HG03558 (cell line): ENCODE measurements at regions not wholly inside any gene's neighbourhood (a gene's known extent, or its start where the extent isn't known, plus 50 kb on each side); places are given as distances from the start of the nearest gene placed in this dataset.
"Not testable (repeated sequence)": the region's sequence is repeated elsewhere in the genome, so short reads cannot be mapped to it uniquely, and the experiment has no call there.

ENCODE experiments used
- ATAC-seq: cut with Tn5 transposase; IDR thresholded peaks from one replicate; pipeline ENCODE4 v1.9.1; 2021; ENCODE audit warnings: moderate number of reproducible peaks; ENCODE audit not compliant: unreplicated experiment; ENCODE audit errors: extremely low read depth

DNA sequence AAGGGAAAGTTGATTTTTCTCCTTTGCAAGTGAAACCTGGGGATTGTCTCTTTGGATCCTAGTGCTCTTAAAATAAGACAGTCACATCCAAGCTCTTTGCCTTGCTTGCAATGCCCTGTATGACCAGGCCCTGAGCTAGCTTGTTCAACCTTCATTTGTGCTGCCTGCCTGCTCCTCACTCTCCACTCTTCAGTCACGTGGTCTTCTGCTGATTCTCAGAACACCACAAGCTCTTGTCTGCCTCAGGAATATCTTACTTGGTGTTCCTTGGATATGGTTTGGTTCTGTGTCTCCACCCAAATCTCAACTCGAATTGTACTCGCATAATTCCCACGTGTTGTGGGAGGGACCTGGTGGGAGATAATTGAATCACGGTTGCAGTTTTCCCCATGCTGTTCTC is 318.7 kb downstream of the RMST start:
- no peak for ATAC-seq

DNA sequence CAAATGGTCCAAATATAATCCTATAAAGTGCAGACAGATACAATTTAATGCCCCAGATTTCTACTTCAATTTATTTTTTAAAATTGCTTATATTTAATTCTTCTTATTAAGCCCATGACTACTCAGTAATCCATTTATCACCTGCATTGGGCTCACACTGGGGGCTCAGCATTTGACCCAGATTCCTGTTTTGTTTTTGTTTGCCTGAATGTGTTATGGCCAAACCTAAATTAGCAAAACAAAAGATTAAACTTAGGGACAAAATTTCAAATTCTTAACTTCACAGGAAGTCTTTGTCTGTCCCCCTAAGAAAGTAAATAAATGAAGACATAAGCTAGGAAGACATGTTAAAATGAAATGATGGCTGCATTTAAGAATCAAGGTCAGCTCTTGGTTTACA is 322.3 kb downstream of the RMST start:
- ATAC-seq = no peak

DNA sequence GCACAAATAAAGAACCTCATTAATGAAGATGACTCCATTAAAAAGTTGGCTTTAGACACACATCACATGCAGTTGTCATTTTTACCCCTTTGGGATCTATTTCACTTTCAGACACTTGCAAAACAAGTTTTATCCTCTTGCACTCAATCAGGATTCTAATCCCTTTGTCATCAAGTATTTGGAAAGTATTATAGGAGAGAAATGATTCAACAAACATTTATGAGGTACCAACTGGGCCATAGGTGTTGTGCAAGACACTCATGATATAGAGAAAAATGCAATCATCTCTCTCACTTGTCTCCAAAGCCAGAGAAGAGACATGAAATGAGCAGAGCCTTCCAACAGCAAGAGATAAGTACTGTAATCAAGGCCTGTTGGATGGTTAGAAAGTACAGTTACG is 327.7 kb downstream of the RMST start:
- no peak for ATAC-seq

DNA sequence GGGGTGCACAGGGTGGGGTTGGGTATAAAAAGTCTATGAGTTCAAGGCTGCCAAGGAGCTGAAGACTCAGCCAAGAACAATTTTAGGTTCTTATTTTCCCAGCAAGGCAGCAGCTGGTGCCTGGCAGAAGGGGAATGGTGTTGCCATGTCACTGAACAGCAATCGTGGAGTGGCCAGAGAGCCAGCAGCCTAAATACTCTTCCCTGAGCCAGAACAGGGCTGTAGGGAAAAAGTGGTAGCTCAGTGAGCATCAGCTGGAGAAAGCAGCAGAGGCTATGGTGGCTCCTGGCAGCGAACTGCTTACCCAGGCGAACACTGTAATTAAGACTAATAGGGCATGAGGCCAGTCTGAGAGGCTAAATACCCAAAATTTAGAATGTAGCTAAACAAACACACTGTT is 334.9 kb downstream of the RMST start:
- no peak for ATAC-seq

DNA sequence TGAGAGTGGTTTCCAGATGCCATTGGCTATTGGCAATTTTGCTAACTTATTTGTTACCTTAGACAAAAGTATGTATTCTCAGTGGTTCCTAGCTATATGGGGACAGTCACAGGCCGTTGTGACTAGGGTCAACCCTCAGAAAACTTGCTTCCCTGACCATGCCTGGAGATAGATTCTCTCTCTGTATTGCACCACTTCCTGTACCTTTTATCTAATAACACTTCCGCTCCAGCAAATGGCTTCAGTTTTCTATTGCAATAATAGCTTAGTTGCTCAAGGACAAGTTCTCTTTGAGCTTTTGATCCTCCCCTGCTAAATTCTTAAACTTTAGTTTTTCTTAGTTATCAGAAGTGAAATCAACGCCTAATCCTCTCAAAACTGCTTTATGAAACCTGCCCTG is 338.0 kb downstream of the RMST start:
- no peak for ATAC-seq

DNA sequence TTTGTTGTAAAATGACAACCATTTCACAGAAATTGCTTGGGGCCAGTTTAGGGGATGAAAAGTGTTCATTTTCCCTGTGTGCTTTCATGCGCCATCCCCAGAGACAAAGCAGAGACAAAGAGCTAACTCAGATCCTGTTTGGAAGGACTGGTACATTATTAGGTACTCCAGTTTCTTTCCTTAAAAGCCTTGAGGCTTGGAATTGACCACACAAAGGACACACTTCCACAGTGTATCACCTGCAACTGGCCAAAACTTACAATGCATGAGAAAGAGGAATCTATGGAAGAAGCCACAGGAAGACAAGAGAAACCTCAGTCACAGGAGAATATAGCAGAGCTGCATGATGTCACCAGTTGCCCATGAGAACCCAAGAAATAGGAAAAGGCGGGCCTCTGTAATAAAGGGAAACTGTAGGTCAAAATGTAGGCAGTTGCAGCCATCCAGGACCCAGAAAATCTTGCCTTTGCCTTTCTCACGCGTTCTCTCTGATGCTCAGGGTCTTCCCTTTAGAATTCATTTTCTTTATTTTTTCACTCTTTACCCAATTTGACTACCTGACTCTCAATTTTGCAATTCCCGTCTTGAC is 339.0 kb downstream of the RMST start:
- no peak for ATAC-seq

DNA sequence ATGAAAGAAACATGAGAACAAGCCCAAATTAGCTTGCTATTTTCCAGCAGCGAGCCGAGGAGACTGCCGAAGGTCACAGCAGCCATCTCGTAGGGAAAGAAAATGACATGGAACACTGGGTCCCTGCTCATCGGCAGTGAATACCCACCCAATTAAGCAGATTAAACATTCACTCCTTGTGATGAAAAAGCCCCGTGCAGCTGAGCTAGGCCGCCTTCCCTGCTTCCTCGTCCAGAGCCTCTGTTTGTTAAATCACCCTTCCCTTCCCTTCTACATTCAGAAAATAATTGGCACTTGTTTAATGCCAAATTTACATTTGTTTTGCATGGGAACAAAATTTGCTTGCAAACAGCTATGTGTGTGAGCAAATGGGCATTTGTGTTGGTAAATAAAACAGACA is 342.5 kb downstream of the RMST start:
- no peak for ATAC-seq

DNA sequence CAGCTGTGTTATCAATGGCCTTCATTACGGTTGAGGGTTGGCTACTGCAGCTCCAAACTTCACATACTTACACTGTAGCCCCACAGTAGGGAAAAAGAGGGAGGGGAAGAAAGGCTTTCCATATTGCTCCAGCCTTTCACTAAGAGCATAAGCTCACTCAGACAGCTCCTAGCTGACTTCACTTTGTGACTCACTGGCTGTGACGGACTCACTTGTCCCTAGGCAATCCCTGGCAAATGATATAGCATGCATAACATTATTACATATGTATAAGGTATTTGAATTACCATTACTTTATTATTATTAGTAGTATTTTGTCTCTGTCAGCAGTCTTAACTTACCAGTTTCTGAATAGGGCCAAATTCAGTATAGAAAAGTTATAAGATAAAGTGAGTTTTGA is 350.7 kb downstream of the RMST start:
- ATAC-seq = no peak

DNA sequence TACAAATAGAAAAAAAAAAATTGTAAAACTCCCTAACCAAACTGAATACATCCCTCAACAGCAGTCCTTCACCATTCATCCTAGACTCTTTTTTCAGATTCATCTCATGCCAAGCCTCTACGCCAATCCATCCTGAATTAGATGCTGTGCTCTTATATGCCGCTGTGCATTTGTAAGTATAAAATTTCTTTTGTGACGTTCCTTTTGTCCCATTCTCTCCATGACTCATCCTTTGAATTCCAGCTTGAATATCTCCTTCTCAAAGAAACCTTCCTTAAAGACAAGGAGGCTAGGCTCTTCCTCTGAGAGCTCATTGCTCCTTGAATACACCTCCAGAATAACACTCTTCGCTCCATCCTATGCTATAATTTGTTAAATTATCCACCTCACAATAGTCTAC is 359.2 kb downstream of the RMST start:
- no peak for ATAC-seq

DNA sequence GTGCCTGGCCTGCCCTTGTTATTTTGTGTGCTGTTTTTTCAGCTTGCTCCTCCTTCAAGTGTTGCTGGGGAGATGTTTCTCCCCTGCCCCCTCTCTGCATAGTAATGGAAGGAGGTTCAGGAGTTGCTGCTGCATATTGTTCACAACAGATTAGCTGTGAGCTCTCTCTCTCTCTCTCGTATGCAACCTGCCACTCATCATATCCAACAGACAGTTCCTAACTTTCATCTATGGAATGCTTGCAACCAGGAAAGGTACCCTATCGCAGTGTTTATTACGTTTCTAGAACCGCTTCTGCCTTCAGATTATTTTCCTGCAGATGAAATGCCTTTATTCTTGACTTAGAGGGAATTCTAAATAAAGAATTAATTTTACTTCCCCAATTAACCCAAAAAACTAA is 372.9 kb downstream of the RMST start:
- no peak for ATAC-seq

DNA sequence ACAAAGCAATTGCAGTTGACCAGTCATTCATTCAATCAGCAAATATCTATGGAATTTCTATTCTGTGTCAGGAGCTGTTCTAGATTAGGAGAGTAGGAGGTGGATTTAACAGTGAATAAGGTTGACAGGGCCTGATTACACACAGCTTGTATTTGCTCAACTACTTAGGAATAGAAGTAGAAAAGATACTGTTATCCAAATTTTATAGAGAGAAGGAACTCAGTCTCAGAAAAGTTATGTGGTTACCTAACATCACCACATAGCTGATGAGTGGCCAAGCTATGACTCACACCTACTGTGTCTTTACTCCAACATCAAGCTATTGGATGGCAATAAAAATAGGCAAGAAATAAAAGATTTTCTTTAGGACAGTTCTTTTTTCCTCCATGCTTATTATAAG is 374.8 kb downstream of the RMST start:
- no peak for ATAC-seq

DNA sequence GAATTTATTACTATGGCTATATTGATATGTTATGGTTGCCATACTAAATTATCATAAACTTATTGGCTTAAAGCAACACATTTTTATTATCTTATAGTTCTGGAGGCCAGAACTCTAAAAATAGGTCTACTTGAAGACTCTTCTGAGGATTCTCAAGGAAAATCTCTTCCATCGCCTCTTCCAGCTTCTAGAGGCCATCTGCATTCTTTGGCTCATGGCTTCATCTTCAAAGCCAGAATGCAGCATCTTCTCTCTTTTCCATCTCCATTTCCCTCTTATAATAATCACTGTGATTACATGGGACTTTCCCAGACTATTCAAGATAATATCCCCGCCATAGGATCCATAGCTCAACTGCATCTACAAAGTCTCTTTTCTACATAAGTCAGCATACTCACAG is 385.4 kb downstream of the RMST start:
- no peak for ATAC-seq

DNA sequence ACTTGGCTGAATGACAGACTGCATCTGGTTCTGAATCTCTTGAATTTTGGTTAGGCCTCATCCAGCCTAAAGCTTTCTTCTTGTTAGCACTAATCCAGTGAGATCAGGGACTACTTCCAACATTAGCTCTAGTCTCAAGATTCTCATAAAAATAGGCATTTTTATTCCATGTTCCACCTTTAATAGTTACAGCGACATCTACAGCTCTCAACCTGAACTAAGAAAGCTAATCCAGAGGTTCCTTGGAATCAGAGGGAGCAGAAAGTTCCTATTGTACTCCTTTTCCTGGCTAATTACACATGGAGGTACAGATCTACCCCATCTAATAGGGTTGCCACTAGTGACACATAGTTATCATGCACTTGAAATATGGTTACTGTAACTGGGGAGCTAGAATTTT is 391.9 kb downstream of the RMST start:
- ATAC-seq = no peak

DNA sequence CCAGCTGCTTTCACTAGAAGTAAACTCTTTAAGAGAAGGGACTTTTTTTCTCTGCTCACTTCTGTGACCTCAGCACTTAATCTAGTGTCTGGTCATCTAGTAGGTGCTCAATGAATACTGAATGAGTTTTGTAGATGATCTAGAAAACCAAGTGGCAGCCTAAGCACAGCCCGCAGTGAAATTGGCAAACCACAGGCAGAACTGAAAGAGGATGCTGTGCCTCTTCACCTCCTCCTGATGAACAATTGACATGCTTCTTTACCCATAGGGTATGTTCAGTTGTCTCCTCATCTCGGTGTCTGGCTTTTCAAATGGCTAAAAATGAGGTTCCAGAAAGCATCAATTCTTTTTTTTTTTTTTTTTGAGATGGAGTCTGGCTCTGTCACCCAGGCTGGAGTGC is 399.5 kb downstream of the RMST start:
- ATAC-seq = no peak

DNA sequence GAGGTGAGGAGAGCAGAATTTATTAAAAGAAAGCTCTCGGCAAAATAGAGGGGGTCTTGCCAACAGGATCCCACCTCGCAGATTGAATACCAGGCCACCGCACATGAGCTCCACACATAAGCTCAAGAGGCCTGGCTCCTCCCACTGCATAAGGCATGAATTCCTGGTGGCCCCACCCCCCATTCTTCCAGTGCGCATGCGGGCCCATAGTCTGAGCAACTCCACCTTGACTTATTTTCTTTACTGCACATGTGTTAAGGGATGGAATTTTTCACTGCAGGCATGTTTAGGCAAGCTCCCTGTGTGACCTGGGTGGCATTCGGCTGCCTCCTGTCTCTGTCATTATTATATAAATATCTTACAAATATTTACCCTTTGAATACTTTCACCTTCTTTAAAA is 412.5 kb downstream of the RMST start:
- ATAC-seq = no peak

DNA sequence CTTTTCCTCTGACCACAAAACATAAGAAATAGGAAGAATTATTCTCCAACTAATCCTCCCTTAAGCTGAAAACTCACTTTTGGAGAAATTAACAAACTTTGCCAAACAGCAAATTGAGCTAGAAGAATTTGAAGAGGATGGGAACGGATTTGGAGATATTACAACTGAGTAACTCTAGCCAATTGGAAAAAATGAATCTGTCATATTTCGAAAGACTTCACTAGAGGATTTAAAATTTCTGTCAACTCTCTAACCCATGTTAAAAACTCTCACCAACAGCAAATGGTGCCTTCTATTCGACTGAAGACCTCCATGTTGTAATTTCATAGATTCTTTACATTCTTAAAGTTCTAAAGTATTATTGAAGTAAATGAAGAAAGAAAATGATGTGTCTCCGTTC is 414.2 kb downstream of the RMST start:
- no peak for ATAC-seq

DNA sequence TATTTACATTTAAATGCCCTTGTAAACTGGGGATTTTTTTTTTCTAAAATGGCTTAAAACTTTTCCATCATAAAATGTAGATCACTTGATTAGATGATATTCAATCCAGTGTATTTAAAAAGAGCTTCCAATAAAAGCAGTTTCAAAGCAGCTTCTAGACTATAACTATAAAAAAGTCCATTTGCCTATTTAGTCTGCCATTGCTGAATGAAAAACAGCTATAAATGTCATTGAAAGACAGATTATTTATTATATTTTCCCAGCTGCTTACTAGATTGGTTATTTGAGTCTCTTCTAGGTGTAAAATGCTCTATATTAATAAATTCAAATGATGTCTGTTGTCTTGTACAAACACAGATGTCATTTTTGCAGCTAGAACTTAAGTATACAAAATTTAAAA is 414.8 kb downstream of the RMST start:
- no peak for ATAC-seq

DNA sequence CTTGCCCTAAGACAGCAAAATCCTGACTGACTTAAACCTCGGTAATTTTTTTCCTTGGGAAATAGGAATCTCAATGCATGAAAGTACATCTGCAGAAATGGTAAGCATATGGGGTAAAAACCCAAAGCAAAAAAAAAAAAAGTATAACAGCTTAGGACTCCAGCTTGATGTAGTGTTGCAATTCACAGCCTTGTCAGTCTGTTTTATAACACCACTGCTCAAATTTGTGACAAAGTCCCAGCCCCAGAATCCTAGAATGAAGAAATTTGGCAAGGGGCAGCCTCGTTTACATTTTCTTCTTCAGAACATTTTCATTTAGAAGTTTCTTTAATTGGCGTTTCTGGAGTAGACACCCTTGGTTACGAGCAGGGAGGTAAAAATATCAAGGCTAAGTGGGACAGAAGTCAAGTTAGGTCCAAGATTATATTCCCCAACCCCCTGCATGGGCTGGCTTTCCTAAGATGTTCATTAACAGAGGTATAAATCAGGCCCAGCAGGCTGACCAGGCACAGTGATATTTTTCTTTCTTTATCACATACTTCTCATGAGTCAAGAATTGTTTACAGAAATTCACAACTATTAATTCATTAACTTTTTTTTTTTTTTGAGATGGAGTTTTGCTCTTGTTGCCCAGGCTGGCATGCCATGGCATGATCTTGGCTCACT is 424.0 kb downstream of the RMST start:
- no peak for ATAC-seq

DNA sequence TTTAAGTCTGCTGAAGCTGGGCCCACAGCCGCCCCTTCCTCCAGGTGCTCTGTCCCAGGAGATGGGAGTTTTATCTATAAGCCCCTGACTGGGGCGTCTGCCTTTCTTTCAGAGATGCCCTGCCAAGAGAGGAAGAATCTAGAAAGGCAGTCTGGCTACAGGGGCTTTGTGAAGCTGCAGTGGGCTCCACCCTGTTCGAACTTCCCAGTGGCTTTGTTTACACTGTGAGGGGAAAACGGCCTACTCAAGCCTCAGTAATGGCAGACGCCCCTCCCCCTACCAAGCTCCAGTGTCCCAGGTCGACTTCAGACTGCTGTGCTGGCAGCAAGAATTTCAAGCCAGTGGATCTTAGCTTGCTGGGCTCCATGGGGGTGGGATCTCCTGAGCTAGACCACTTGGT is 435.3 kb downstream of the RMST start:
- not testable (repeated sequence) for ATAC-seq

DNA sequence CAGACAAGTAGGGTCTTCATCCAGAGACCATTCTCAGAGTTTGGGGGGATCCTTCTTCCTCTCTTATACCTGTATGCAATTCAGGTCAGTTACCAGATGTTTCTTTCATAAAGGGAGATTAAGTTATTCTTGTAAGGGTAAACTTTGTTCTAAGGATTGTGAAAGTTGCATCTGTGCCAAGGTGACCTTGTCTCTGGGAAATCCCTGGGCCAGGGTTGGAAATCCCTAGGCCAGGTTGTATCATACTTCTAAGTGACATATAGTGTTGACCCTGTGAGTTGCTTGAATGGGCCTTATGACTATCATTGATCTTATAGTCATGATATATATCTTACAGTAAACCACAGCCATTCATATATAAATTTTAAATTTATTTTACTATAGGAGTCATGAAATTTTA is 436.9 kb downstream of the RMST start:
- no peak for ATAC-seq

DNA sequence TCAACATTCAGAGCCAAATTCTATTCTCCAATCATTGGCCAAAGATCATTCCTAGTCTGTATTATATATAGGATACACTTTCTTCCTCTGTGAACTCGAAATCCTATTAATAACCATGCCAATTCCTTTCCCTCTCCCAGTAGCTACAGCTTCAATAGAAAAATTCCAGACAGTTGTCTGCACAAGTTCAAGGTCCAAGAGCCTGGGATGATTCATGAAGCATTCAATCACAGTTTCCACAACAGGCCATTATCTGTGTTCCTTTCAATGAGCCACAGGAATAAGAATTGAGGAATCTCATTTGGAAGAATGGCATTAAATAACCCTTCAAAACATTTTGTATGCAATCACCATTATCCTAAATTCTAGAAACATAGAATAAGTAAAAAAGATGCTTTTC is 437.4 kb downstream of the RMST start:
- ATAC-seq = no peak

DNA sequence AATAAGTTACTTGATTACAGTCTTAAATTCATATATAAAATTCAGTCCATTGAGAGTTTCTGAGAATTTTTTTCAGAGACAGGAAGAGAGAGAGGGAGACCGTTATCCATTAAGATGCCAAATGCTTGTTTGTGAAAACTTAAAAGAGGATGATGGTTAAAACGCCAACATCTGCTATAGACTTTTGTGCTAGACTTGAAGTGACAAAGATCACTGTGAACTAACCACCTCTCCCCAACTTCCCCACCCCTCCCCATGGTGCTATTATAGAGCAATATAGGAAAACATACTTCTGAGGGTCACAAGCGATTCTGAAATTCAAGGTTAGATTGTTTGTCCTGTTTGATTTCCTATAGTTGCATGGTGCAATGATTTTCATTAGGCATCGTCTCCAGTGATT is 440.8 kb downstream of the RMST start:
- ATAC-seq = no peak

DNA sequence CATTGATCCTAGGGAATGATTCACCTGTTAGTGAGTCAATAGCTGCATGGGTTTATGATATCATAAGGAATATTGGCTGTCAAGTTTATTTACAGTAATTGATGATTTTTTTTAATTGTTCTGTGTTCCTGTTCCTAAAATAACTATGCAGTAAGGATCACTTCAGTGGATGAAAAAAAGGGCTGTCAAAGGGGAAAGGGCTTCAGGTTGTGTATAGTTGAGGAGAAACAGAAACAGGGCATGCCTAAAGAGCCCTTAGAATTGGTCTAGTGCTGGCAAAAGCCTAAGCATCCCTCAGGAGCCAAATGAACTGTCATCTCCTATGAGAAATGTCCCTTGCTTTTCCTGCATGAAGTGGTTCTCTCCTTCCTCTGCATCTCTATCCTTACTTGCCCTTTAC is 444.9 kb downstream of the RMST start:
- no peak for ATAC-seq
